GM12878 (cell line): ENCODE measurements at regions not wholly inside any gene's neighbourhood (a gene's known extent, or its start where the extent isn't known, plus 50 kb on each side); places are given as distances from the start of the nearest gene placed in this dataset.
"Not testable (repeated sequence)": the region's sequence is repeated elsewhere in the genome, so short reads cannot be mapped to it uniquely, and the experiment has no call there.

Experiments
- ATAC-seq: fragments of 200-7000 bp; cut with Tn5 transposase; 3 replicates; pipeline ENCODE4 v1.9.1; 2020; ENCODE audit warnings: mild to moderate bottlenecking, moderate library complexity
- BruUV-seq: library from RNA; stranded (reverse); fragments of 400-500 nt; replicated peaks from 2 replicates; lab custom pipeline; 2021; lab: Mats Ljungman, UMichigan
- CTCF ChIA-PET: fragments of 300-600 bp; sonication (Branson Sonifier 250); formaldehyde crosslinking; extraction: SDS; loops from one replicate; lab custom pipeline; 2021; ENCODE audit warnings: inconsistent platforms; lab: Yijun Ruan, JAX
- POLR2A ChIA-PET: fragments of 350-600 bp; formaldehyde crosslinking; extraction: SDS; loops from one replicate; lab custom pipeline; 2021; ENCODE audit warnings: inconsistent platforms; lab: Charles Lee
- RAD21 ChIA-PET: fragments of 300-600 bp; sonication (Branson Sonifier 250); formaldehyde crosslinking; loops from one replicate; lab custom pipeline; 2023; ENCODE audit warnings: antibody characterized with exemption; ENCODE audit not compliant: unreplicated experiment; lab: Charles Lee
- SMC1A ChIA-PET: fragments of 300-600 bp; sonication (Branson Sonifier 250); formaldehyde crosslinking; loops from one replicate; lab custom pipeline; 2023; ENCODE audit not compliant: unreplicated experiment, uncharacterized antibody; lab: Charles Lee
- DNase-seq: peaks from one replicate; pipeline ENCODE4 v3.0.0-alpha.2; 2011; ENCODE audit warnings: low read depth, low spot score
- FAIRE-seq: peaks from 3 replicates; lab custom pipeline; 2011; peaks lifted over from hg19 to GRCh38; lab: Jason Lieb, UNC
- H2AFZ ChIP-seq: 2 replicates; pipeline ENCODE4 v1.6.0; 2011; ENCODE audit warnings: low read depth, low read length, control low read depth; ENCODE audit not compliant: control insufficient read depth
- H3K27ac ChIP-seq: 2 replicates; pipeline ENCODE4 v1.5.1; 2011; ENCODE audit warnings: control low read depth; ENCODE audit not compliant: control insufficient read depth, insufficient read depth
- H3K27me3 ChIP-seq, 2 experiments: replicated peaks in 1 of 2; 2 replicates each; pipeline versions ENCODE4 v1.6.0 to v1.6.1; 2011; ENCODE audit warnings: low read length in 1 of 2; ENCODE audit not compliant: control insufficient read depth in 2 of 2, insufficient read depth in 2 of 2
- H3K36me3 ChIP-seq, 2 experiments: 2 replicates each; pipeline ENCODE4 v1.5.1; 2011; ENCODE audit warnings: low read length in 1 of 2; ENCODE audit not compliant: control insufficient read depth in 2 of 2, insufficient read depth in 2 of 2
- H3K4me1 ChIP-seq: 2 replicates; pipeline ENCODE4 v1.6.1; 2011; ENCODE audit warnings: mild to moderate bottlenecking, low read length, moderate library complexity, mixed read lengths; ENCODE audit not compliant: control insufficient read depth, insufficient read depth
- H3K4me2 ChIP-seq: 2 replicates; pipeline ENCODE4 v1.6.0; 2011; ENCODE audit warnings: control low read depth; ENCODE audit not compliant: control insufficient read depth, insufficient read depth
- H3K4me3 ChIP-seq: fragments of 200-600 bp; sonication (generic); 2 replicates; pipeline ENCODE4 v1.5.1; 2016
- H3K79me2 ChIP-seq: 2 replicates; pipeline ENCODE4 v1.6.0; 2011; ENCODE audit warnings: low read length; ENCODE audit not compliant: control insufficient read depth, insufficient read depth
- H3K9ac ChIP-seq: 2 replicates; pipeline ENCODE4 v1.8.0; 2011; ENCODE audit warnings: low read length, control low read depth, mixed read lengths; ENCODE audit not compliant: control insufficient read depth, insufficient read depth
- H3K9me3 ChIP-seq: replicated peaks from 3 replicates; pipeline ENCODE4 v1.5.1; 2011; ENCODE audit warnings: mild to moderate bottlenecking, low read length; ENCODE audit not compliant: control insufficient read depth, insufficient read depth
- H4K20me1 ChIP-seq: 2 replicates; pipeline ENCODE4 v1.6.0; 2011; ENCODE audit not compliant: control insufficient read depth, insufficient read depth
- WGBS: methylation state at CpG from one replicate; pipeline ENCODE4 v1.1.6; 2016; ENCODE audit warnings: low lambda C conversion rate; ENCODE audit not compliant: insufficient replicate concordance, insufficient coverage; ENCODE audit errors: missing lambda C conversion rate; 5-methylcytosine and 5-hydroxymethylcytosine counted together
- in situ Hi-C: fragments of 300-500 bp; cut with MboI; formaldehyde crosslinking; loops from 9 replicates; pipeline ENCODE4 v1.14.3; 2018; ENCODE audit warnings: mixed read lengths
- intact Hi-C: fragments of 100-400 bp; cut with micrococcal nuclease; formaldehyde crosslinking; loops from one replicate; pipeline ENCODE4 v1.14.2; 2022; ENCODE audit not compliant: unreplicated experiment

- H3K4me3 ChIP-seq, H2AFZ ChIP-seq, H3K9me3 ChIP-seq, H3K4me2 ChIP-seq, H3K4me1 ChIP-seq, H4K20me1 ChIP-seq, in situ Hi-C loops, SMC1A ChIA-PET, CTCF ChIA-PET, POLR2A ChIA-PET, H3K79me2 ChIP-seq, BruUV-seq, H3K27ac ChIP-seq, intact Hi-C loops, H3K36me3 ChIP-seq, DNase-seq, H3K27me3 ChIP-seq, H3K9ac ChIP-seq, FAIRE-seq, RAD21 ChIA-PET: not testable (repeated sequence)
- WGBS, result 4% methylated on average over 14 of the region's 64 CpGs
- peak; percentile 4 for ATAC-seq
Measured at GRCh38 chr3:195635262-195635873, 51.6 kb upstream of the APOD start.

- H3K4me1 ChIP-seq, intact Hi-C loops, H3K9ac ChIP-seq, POLR2A ChIA-PET, CTCF ChIA-PET, FAIRE-seq, H4K20me1 ChIP-seq, H3K4me2 ChIP-seq, SMC1A ChIA-PET, H3K27me3 ChIP-seq, H2AFZ ChIP-seq, in situ Hi-C loops, H3K36me3 ChIP-seq, DNase-seq, H3K27ac ChIP-seq, RAD21 ChIA-PET, H3K9me3 ChIP-seq, H3K79me2 ChIP-seq, H3K4me3 ChIP-seq: not testable (repeated sequence)
- peak; percentile 95 for ATAC-seq
- BruUV-seq, result TSS peak; percentile 91
- 2% methylated on average over 8 of the region's 70 CpGs for WGBS
Measured at GRCh38 chr3:195634426-195635261, 50.9 kb upstream of the APOD start.
